ENCODE measurements at regions not wholly inside any gene's neighbourhood (a gene's known extent, or its start where the extent isn't known, plus 50 kb on each side); places are given as distances from the start of the nearest gene placed in this dataset.

DNA sequence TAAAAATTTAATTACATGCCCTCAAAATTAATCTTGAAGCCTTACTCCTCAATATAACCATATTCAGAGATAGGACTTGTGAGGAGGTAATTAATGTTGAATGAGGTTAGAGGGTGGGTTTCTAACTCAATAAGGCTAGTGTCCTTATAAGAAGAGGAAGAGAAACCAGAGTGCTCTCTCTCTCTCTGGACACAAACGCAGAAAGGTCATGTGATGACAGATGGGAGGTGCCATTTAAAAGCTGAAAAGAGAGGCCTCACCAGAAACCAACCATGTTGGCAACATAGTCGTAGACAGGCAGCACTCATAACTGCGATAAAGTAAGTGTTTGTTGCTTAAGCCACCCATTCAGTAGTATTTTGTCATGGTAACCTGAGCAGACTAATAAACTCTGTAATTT lies 378.5 kb upstream of the LMO3 start:
- DNase-seq = no peak
- H3K4me1 Mint-ChIP-seq (ENCODE audit: low read depth, unreplicated experiment) = no peaks in the 10 kb centered on the region
- no peak overlapping the region for H3K27ac Mint-ChIP-seq (ENCODE audit: unreplicated experiment)
- no peak overlapping the region for H3K4me3 Mint-ChIP-seq (ENCODE audit: unreplicated experiment)
- TF ChIP-seq, protein P1, sequence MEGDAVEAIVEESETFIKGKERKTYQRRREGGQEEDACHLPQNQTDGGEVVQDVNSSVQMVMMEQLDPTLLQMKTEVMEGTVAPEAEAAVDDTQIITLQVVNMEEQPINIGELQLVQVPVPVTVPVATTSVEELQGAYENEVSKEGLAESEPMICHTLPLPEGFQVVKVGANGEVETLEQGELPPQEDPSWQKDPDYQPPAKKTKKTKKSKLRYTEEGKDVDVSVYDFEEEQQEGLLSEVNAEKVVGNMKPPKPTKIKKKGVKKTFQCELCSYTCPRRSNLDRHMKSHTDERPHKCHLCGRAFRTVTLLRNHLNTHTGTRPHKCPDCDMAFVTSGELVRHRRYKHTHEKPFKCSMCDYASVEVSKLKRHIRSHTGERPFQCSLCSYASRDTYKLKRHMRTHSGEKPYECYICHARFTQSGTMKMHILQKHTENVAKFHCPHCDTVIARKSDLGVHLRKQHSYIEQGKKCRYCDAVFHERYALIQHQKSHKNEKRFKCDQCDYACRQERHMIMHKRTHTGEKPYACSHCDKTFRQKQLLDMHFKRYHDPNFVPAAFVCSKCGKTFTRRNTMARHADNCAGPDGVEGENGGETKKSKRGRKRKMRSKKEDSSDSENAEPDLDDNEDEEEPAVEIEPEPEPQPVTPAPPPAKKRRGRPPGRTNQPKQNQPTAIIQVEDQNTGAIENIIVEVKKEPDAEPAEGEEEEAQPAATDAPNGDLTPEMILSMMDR (IDR thresholded peaks at IDR 0.05; ENCODE audit: partially characterized antibody, unreplicated experiment) = no peak
- no peaks in the 10 kb centered on the region for H3K36me3 Mint-ChIP-seq (ENCODE audit: unreplicated experiment)
- H3K9me3 Mint-ChIP-seq (ENCODE audit: unreplicated experiment) = no peaks in the 10 kb centered on the region
- H3K27me3 Mint-ChIP-seq (ENCODE audit: unreplicated experiment) = no peaks in the 10 kb centered on the region

DNA sequence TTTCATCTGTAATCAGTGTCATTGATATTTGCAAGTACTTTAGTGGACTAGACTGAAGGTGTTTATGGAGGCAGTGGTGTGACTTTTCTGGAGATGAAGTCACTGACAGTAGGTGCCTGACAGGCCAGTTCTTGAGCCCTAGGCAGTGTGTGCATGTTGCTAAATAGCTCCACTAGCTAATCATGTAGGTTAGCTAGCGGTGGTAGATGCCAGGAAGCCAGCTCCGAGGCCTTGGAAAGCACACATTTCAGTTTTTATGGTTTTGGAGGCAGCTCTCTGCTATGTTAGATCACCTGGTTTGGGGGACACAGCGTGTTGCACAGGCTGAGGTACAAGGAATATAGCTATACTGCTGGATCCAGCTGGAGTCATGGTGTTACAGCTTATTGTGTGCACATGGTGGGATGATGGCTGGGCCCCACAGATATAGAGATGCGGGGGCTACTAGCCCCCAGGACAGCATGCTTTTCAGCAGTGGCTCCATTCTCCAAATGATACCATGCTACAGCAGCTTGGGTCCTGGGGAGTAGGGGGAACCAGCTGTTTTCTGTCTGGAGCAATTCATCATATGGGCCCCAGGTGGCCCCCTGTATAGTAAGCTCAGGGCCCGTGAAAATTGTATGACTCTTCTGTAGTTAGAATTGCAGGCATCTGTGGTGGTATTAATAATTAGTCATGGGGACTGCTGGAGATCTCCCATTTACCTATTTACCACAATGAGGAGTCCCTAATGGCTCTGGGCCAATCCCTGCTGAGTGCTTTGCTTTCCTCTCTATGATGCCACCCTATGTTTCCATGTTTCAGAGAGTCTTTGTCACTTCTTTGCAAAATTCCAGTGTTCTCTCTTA lies 367.2 kb upstream of the LMO3 start:
- TF ChIP-seq, protein P1 (IDR thresholded peaks at IDR 0.05; ENCODE audit: partially characterized antibody, unreplicated experiment) = no peak
- Mint-ChIP-seq H3K4me1 (ENCODE audit: low read depth, unreplicated experiment) (no peaks in the 10 kb centered on the region), H3K36me3 (ENCODE audit: unreplicated experiment) (no peaks in the 10 kb centered on the region), H3K9me3 (ENCODE audit: unreplicated experiment) (no peaks in the 10 kb centered on the region), H3K27me3 (ENCODE audit: unreplicated experiment) (peaks cover 3% of the 10 kb centered on the region), H3K4me3 (ENCODE audit: unreplicated experiment) (no peak overlapping the region), H3K27ac (ENCODE audit: unreplicated experiment) (no peak overlapping the region)
- no peak for DNase-seq

DNA sequence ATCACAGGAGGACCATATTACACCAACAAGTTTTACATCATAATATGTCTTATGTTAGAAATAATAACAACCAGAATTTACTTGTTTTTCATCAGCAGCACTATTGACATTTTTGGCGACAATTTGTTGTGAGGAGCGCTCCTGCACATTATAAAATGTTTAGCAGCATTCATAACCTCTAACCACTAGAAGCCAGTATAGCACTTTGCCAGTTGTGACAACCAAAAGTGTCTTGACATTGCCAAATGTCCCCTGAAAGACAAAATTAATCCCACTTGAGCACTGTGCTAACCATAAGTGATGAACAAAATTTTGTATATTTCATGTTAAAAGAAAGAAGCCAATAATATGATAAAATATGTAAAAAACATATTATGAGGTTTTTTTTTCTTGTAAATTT lies 356.9 kb upstream of the LMO3 start:
- H3K9me3 Mint-ChIP-seq (ENCODE audit: unreplicated experiment) = no peaks in the 10 kb centered on the region

DNA sequence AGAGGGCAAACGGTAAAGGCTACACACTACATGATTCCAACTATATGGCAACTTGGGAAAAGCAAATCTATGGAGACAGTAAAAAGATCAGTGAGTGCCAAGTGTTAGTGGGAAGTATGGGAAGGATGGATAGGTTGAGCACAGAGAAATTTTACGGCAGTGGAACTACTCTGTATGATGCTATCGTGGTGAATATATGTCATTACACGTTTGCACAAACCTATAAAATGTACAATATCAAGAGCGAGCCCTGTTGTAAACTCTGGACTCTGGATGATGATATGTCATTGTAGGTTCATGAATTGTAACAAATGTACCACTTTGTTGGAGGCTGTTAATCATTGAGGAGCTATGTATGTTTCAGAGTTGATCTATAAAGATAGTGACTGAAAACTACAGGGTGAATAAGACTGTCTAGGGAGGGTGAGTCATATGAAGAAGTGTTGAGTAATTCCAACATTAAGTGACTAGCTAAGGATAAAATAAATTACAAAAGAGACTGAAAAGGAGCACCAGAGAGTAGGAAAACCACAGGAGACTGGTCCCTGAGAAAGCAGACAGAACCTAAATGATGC lies 349.2 kb upstream of the LMO3 start:
- no peak for DNase-seq
- H3K4me3 Mint-ChIP-seq (ENCODE audit: unreplicated experiment) = no peak overlapping the region
- peaks cover 5% of the 10 kb centered on the region for H3K4me1 Mint-ChIP-seq (ENCODE audit: low read depth, unreplicated experiment)
- peaks cover 3% of the 10 kb centered on the region for H3K9me3 Mint-ChIP-seq (ENCODE audit: unreplicated experiment)
- H3K36me3 Mint-ChIP-seq (ENCODE audit: unreplicated experiment) = no peaks in the 10 kb centered on the region
- H3K27ac Mint-ChIP-seq (ENCODE audit: unreplicated experiment) = no peak overlapping the region
- peaks cover 6% of the 10 kb centered on the region for H3K27me3 Mint-ChIP-seq (ENCODE audit: unreplicated experiment)
- TF ChIP-seq, protein P1 (IDR thresholded peaks at IDR 0.05; ENCODE audit: partially characterized antibody, unreplicated experiment) = no peak

More for the DNA sequence above, 356.9 kb upstream of the LMO3 start:
- DNase-seq = no peak
- H3K36me3 Mint-ChIP-seq (ENCODE audit: unreplicated experiment) = no peaks in the 10 kb centered on the region
- TF ChIP-seq, protein P1 (IDR thresholded peaks at IDR 0.05; ENCODE audit: partially characterized antibody, unreplicated experiment) = no peak
- H3K4me1 Mint-ChIP-seq (ENCODE audit: low read depth, unreplicated experiment) = peaks cover 4% of the 10 kb centered on the region
- H3K4me3 Mint-ChIP-seq (ENCODE audit: unreplicated experiment) = no peak overlapping the region
- H3K27ac Mint-ChIP-seq (ENCODE audit: unreplicated experiment) = no peak overlapping the region
- H3K27me3 Mint-ChIP-seq (ENCODE audit: unreplicated experiment) = peaks cover 2% of the 10 kb centered on the region
